IMR-90 (cell line): ENCODE measurements at regions not wholly inside any gene's neighbourhood (a gene's known extent, or its start where the extent isn't known, plus 50 kb on each side); places are given as distances from the start of the nearest gene placed in this dataset.
"Not testable (repeated sequence)": the region's sequence is repeated elsewhere in the genome, so short reads cannot be mapped to it uniquely, and the experiment has no call there.

Experiments used
- BHLHE40 ChIP-seq: fragments of 150-350 bp; IDR thresholded peaks from 2 replicates; pipeline ENCODE4 v1.6.1; 2016; ENCODE audit warnings: mild to moderate bottlenecking, low read depth, low read length
- CEBPB ChIP-seq: IDR thresholded peaks from 2 replicates; pipeline ENCODE4 v1.6.1; 2012; ENCODE audit warnings: low read depth, low read length, improper control_type of control experiment
- CHD1 ChIP-seq: IDR thresholded peaks from 2 replicates; pipeline ENCODE4 v1.6.1; 2012; ENCODE audit warnings: low read depth, low read length, improper control_type of control experiment
- MXI1 ChIP-seq: IDR thresholded peaks from 2 replicates; pipeline ENCODE4 v1.6.1; 2012; ENCODE audit warnings: low read depth, mild to moderate bottlenecking, low read length, moderate library complexity, borderline replicate concordance
- POLR2A ChIP-seq: IDR thresholded peaks from 2 replicates; pipeline ENCODE4 v1.6.1; 2012; ENCODE audit warnings: mild to moderate bottlenecking, low read depth, low read length
- RAD21 ChIP-seq: IDR thresholded peaks from 2 replicates; pipeline ENCODE4 v1.6.1; 2012; ENCODE audit warnings: low read length, improper control_type of control experiment
- RFX5 ChIP-seq: IDR thresholded peaks from 2 replicates; pipeline ENCODE4 v1.8.0; 2012; ENCODE audit warnings: low read depth, mild to moderate bottlenecking, low read length, moderate library complexity
- SMC3 ChIP-seq: fragments of 150-350 bp; IDR thresholded peaks from 2 replicates; pipeline ENCODE4 v1.6.1; 2016; ENCODE audit warnings: low read depth, mild to moderate bottlenecking, antibody characterized with exemption, low read length, moderate library complexity
- TF ChIP-seq, protein P1 (sequence below): conservative IDR thresholded peaks from 2 replicates; pipeline ENCODE4 v1.5.1; 2012; ENCODE audit warnings: mild to moderate bottlenecking, low read depth, low read length, improper control_type of control experiment
- TF ChIP-seq, protein P2 (sequence below): fragments of 150-350 bp; IDR thresholded peaks from 2 replicates; pipeline ENCODE4 v1.6.1; 2017; ENCODE audit warnings: mild to moderate bottlenecking, antibody characterized with exemption, low read length, low read depth

DNA sequence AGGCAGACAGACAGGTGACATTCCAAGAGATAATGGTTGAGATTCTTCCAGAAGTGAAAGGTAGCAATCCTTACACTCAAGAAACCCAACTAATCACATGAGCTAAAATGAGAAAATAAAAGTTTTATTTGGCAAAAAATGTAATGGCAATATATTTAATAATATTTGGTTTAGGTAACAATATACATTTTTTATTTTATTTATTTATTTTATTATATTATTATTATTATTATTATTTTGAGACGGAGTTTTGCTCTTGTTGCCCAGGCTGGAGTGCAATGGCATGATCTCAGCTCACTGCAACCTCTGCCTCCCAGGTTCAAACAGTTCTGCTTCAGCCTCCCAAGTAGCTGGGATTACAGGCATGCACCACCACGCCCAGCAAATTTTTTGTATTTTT, 74.6 kb upstream of the TET2 start:
- TF ChIP-seq, protein P1, sequence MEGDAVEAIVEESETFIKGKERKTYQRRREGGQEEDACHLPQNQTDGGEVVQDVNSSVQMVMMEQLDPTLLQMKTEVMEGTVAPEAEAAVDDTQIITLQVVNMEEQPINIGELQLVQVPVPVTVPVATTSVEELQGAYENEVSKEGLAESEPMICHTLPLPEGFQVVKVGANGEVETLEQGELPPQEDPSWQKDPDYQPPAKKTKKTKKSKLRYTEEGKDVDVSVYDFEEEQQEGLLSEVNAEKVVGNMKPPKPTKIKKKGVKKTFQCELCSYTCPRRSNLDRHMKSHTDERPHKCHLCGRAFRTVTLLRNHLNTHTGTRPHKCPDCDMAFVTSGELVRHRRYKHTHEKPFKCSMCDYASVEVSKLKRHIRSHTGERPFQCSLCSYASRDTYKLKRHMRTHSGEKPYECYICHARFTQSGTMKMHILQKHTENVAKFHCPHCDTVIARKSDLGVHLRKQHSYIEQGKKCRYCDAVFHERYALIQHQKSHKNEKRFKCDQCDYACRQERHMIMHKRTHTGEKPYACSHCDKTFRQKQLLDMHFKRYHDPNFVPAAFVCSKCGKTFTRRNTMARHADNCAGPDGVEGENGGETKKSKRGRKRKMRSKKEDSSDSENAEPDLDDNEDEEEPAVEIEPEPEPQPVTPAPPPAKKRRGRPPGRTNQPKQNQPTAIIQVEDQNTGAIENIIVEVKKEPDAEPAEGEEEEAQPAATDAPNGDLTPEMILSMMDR = not testable (repeated sequence)
- TF ChIP-seq, protein P2, sequence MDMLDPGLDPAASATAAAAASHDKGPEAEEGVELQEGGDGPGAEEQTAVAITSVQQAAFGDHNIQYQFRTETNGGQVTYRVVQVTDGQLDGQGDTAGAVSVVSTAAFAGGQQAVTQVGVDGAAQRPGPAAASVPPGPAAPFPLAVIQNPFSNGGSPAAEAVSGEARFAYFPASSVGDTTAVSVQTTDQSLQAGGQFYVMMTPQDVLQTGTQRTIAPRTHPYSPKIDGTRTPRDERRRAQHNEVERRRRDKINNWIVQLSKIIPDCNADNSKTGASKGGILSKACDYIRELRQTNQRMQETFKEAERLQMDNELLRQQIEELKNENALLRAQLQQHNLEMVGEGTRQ = not testable (repeated sequence)
- not testable (repeated sequence) for TF ChIP-seq SMC3, POLR2A, RAD21, MXI1, RFX5, CHD1, CEBPB, BHLHE40
